AG08395 (cell line): ENCODE measurements at regions not wholly inside any gene's neighbourhood (a gene's known extent, or its start where the extent isn't known, plus 50 kb on each side); places are given as distances from the start of the nearest gene placed in this dataset.

Source experiments
- DNase-seq: peaks from one replicate; pipeline ENCODE4 v3.0.0; 2012; ENCODE audit warnings: mixed read lengths, low spot score

GRCh38 chr2:103810875-103811274, 1043.0 kb upstream of the POU3F3 start:
- DNase-seq, result no peak

- no peak for DNase-seq
Measured at GRCh38 chr2:103814016-103814415, 1039.9 kb upstream of the POU3F3 start.

GRCh38 chr2:103815731-103816130, 1038.2 kb upstream of the POU3F3 start:
- no peak for DNase-seq

- no peak for DNase-seq
Measured at GRCh38 chr2:103817746-103818145, 1036.2 kb upstream of the POU3F3 start.

- DNase-seq, result no peak
Measured at GRCh38 chr2:103818176-103818575, 1035.7 kb upstream of the POU3F3 start.

- no peak for DNase-seq
Measured at GRCh38 chr2:103819599-103819998, 1034.3 kb upstream of the POU3F3 start.

GRCh38 chr2:103823847-103824246, 1030.1 kb upstream of the POU3F3 start:
- no peak for DNase-seq

- DNase-seq, result no peak
Measured at GRCh38 chr2:103847276-103847675, 1006.6 kb upstream of the POU3F3 start.

- DNase-seq, result no peak
Measured at GRCh38 chr2:103859238-103859637, 994.7 kb upstream of the POU3F3 start.

GRCh38 chr2:103860016-103860415, 993.9 kb upstream of the POU3F3 start:
- DNase-seq, result no peak

GRCh38 chr2:103868396-103868795, 985.5 kb upstream of the POU3F3 start:
- DNase-seq, result no peak

- no peak for DNase-seq
Measured at GRCh38 chr2:103873716-103874351, 980.1 kb upstream of the POU3F3 start.

GRCh38 chr2:103875131-103875530, 978.8 kb upstream of the POU3F3 start:
- no peak for DNase-seq

GRCh38 chr2:103875531-103875930, 978.4 kb upstream of the POU3F3 start:
- no peak for DNase-seq

- no peak for DNase-seq
Measured at GRCh38 chr2:103876611-103877010, 977.3 kb upstream of the POU3F3 start.

- no peak for DNase-seq
Measured at GRCh38 chr2:103879101-103879500, 974.8 kb upstream of the POU3F3 start.

GRCh38 chr2:103880081-103880834, 973.7 kb upstream of the POU3F3 start:
- no peak for DNase-seq

- no peak for DNase-seq
Measured at GRCh38 chr2:103887625-103888024, 966.3 kb upstream of the POU3F3 start.

- DNase-seq, result no peak
Measured at GRCh38 chr2:103896182-103896581, 957.7 kb upstream of the POU3F3 start.

GRCh38 chr2:103898561-103898960, 955.4 kb upstream of the POU3F3 start:
- no peak for DNase-seq

- no peak for DNase-seq
Measured at GRCh38 chr2:103902347-103902746, 951.6 kb upstream of the POU3F3 start.

GRCh38 chr2:103921161-103921560, 932.8 kb upstream of the POU3F3 start:
- no peak for DNase-seq

- DNase-seq, result no peak
Measured at GRCh38 chr2:103942199-103942598, 911.7 kb upstream of the POU3F3 start.

GRCh38 chr2:103945083-103945482, 908.8 kb upstream of the POU3F3 start:
- no peak for DNase-seq
